ENCODE measurements at regions not wholly inside any gene's neighbourhood (a gene's known extent, or its start where the extent isn't known, plus 50 kb on each side); places are given as distances from the start of the nearest gene placed in this dataset.

DNA sequence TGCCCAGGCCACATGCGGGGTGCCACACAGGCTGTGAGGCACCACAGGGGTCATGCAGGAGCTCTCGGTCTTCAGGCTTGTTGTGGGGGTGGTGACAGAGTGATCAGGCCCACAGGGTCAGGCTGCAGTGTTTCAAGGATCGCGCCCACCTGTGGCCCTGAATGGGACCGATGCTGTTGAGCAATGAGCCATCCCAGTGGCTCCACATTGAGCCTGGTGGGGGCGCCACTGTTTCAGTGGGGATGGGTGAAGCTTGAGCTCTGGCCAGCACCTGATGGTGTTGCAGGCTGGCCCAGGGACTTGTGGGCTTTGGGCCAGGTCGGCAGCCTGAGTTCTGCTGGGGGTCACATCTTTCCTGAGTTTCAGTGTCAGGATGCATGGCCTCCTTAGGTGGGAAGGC is 230.1 kb downstream of the UBE3A start:
- Histone ChIP-seq H3K4me1 (ENCODE audit: low read length) (no peaks in the 10 kb centered on the region), H3K9ac (ENCODE audit: low read length) (no peak overlapping the region), H3K27ac (ENCODE audit: low read length) (no peak overlapping the region), H3K27me3 (ENCODE audit: low read depth, low read length) (no peaks in the 10 kb centered on the region), H3K79me2 (ENCODE audit: low read length) (no peaks in the 10 kb centered on the region), H2AFZ (ENCODE audit: low read depth, low read length) (no peak overlapping the region), H3K36me3 (replicated peaks; ENCODE audit: low read depth, low read length) (no peaks in the 10 kb centered on the region), H3K9me3 (ENCODE audit: insufficient read depth, low read length) (no peaks in the 10 kb centered on the region), H3K4me3 (ENCODE audit: low read length) (no peak overlapping the region), H4K20me1 (ENCODE audit: insufficient read depth, low read length) (no peaks in the 10 kb centered on the region), H3K4me2 (ENCODE audit: low read length) (no peak overlapping the region)
- TF ChIP-seq, protein P1, sequence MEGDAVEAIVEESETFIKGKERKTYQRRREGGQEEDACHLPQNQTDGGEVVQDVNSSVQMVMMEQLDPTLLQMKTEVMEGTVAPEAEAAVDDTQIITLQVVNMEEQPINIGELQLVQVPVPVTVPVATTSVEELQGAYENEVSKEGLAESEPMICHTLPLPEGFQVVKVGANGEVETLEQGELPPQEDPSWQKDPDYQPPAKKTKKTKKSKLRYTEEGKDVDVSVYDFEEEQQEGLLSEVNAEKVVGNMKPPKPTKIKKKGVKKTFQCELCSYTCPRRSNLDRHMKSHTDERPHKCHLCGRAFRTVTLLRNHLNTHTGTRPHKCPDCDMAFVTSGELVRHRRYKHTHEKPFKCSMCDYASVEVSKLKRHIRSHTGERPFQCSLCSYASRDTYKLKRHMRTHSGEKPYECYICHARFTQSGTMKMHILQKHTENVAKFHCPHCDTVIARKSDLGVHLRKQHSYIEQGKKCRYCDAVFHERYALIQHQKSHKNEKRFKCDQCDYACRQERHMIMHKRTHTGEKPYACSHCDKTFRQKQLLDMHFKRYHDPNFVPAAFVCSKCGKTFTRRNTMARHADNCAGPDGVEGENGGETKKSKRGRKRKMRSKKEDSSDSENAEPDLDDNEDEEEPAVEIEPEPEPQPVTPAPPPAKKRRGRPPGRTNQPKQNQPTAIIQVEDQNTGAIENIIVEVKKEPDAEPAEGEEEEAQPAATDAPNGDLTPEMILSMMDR (IDR thresholded peaks at IDR 0.05; ENCODE audit: low read depth, low read length): no peak
- no peak for TF ChIP-seq EZH2phosphoT487 (IDR thresholded peaks at IDR 0.05; ENCODE audit: low read depth)

DNA sequence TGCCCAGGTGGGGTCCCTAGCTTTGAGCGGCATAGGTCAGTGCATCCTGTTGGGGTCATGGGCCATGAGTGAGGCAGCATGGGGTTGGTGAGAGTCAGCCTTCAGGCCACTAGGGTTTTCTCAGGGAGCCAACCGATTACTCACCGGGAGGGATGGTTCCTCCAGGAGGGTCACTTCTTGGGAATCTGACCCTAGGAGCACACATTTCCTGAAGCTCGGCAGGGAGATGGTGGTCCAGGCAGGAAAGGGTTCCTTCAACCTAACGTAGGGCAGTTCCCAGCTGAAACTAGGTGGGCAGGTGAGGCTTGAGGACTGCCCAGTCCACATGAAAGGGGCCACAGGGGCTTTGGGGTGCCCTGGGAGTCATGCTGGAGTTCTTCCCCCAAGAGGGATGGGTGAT is 218.0 kb downstream of the UBE3A start:
- no peaks in the 10 kb centered on the region for H3K4me1 ChIP-seq (ENCODE audit: low read length)
- no peaks in the 10 kb centered on the region for H3K9me3 ChIP-seq (ENCODE audit: insufficient read depth, low read length)
- TF ChIP-seq EZH2phosphoT487 (IDR thresholded peaks at IDR 0.05; ENCODE audit: low read depth): no peak

DNA sequence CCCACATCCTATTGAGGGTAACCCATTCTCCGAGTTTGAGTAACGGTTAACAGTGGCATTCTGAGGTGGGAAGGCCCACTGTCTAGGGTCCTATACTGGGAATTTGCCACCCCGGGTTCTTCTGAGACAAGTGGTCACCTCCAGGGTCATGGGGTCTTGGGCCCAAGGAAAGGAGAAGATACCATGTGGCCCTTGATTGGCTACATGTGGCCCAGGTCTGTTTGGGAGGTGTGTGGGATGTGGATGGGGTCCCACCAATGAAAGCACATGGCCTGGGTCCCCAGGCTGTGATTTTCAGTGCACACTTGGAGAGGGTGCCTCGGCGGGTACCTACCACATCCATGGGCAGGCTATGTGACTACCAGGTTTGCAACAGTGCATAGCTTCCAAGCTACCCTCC is 214.4 kb downstream of the UBE3A start:
- no peaks in the 10 kb centered on the region for H3K9me3 ChIP-seq (ENCODE audit: insufficient read depth, low read length)
- H3K4me1 ChIP-seq (ENCODE audit: low read length): no peaks in the 10 kb centered on the region
- H3K4me3 ChIP-seq (ENCODE audit: low read length): no peak overlapping the region
- H3K4me2 ChIP-seq (ENCODE audit: low read length): no peak overlapping the region
- no peaks in the 10 kb centered on the region for H3K79me2 ChIP-seq (ENCODE audit: low read length)
- no peaks in the 10 kb centered on the region for H3K27me3 ChIP-seq (ENCODE audit: low read depth, low read length)
- no peaks in the 10 kb centered on the region for H4K20me1 ChIP-seq (ENCODE audit: insufficient read depth, low read length)
- no peak overlapping the region for H3K9ac ChIP-seq (ENCODE audit: low read length)
- no peak overlapping the region for H3K27ac ChIP-seq (ENCODE audit: low read length)
- H3K36me3 ChIP-seq (replicated peaks; ENCODE audit: low read depth, low read length): no peaks in the 10 kb centered on the region
- TF ChIP-seq, protein P1 (IDR thresholded peaks at IDR 0.05; ENCODE audit: low read depth, low read length): no peak
- no peak for TF ChIP-seq EZH2phosphoT487 (IDR thresholded peaks at IDR 0.05; ENCODE audit: low read depth)
- H2AFZ ChIP-seq (ENCODE audit: low read depth, low read length): no peak overlapping the region

More for the DNA sequence above, 218.0 kb downstream of the UBE3A start:
- Histone ChIP-seq H3K27ac (ENCODE audit: low read length) (no peak overlapping the region), H3K79me2 (ENCODE audit: low read length) (no peaks in the 10 kb centered on the region), H3K27me3 (ENCODE audit: low read depth, low read length) (no peaks in the 10 kb centered on the region), H3K4me2 (ENCODE audit: low read length) (no peak overlapping the region), H4K20me1 (ENCODE audit: insufficient read depth, low read length) (no peaks in the 10 kb centered on the region), H3K4me3 (ENCODE audit: low read length) (no peak overlapping the region), H3K9ac (ENCODE audit: low read length) (no peak overlapping the region), H3K36me3 (replicated peaks; ENCODE audit: low read depth, low read length) (no peaks in the 10 kb centered on the region), H2AFZ (ENCODE audit: low read depth, low read length) (no peak overlapping the region)

DNA sequence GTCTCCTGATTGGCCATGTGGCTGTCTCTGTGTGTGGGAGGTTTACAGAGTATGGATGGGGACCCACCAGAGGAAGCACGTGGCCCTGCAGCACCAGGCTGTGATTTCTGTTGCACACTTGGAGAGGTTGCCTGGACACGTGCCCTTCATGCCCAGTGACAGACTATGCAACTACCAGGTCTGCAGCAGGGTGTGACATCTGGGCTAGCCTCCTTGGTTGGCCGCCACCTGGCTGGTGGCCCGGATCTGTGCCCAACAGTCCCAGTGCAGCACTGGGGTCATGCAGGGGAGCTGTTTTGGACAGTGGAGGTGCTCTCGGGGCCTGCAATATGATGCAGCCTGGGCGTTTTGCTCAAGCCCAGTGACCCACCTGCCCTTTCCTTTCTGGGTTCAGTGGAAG is 212.5 kb downstream of the UBE3A start:
- Histone ChIP-seq H4K20me1 (ENCODE audit: insufficient read depth, low read length) (no peaks in the 10 kb centered on the region), H3K4me2 (ENCODE audit: low read length) (no peak overlapping the region), H3K79me2 (ENCODE audit: low read length) (no peaks in the 10 kb centered on the region), H2AFZ (ENCODE audit: low read depth, low read length) (no peak overlapping the region), H3K4me3 (ENCODE audit: low read length) (no peak overlapping the region), H3K9ac (ENCODE audit: low read length) (no peak overlapping the region), H3K27me3 (ENCODE audit: low read depth, low read length) (no peaks in the 10 kb centered on the region), H3K4me1 (ENCODE audit: low read length) (no peaks in the 10 kb centered on the region), H3K27ac (ENCODE audit: low read length) (no peak overlapping the region), H3K36me3 (replicated peaks; ENCODE audit: low read depth, low read length) (no peaks in the 10 kb centered on the region), H3K9me3 (ENCODE audit: insufficient read depth, low read length) (no peaks in the 10 kb centered on the region)
- TF ChIP-seq, protein P1 (IDR thresholded peaks at IDR 0.05; ENCODE audit: low read depth, low read length): no peak
- no peak for TF ChIP-seq EZH2phosphoT487 (IDR thresholded peaks at IDR 0.05; ENCODE audit: low read depth)

DNA sequence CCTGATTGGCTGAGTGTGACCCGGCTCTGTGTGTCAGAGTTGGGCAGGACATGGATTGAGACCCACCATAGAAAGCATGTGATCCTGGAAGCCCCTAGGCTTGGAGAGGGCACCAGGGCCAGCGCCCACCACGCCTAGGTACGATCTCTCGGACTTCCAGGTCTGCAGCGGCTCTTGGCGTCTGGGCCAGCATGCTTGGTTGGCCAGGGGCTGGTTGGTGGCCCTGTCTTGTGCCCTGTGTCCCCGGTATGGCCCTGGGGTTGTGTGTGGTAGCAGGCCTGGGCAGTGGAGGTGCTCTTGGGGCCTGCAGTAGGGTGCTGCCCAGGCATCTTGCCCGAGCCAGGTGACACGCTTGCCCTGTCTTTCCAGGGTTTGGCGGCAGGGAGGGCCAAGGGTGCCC is 210.6 kb downstream of the UBE3A start:
- no peaks in the 10 kb centered on the region for H3K27me3 ChIP-seq (ENCODE audit: low read depth, low read length)
- TF ChIP-seq, protein P1 (IDR thresholded peaks at IDR 0.05; ENCODE audit: low read depth, low read length): no peak
- no peak for TF ChIP-seq EZH2phosphoT487 (IDR thresholded peaks at IDR 0.05; ENCODE audit: low read depth)
- no peak overlapping the region for H3K4me3 ChIP-seq (ENCODE audit: low read length)
- H3K4me1 ChIP-seq (ENCODE audit: low read length): no peaks in the 10 kb centered on the region
- H3K27ac ChIP-seq (ENCODE audit: low read length): no peak overlapping the region
- no peak overlapping the region for H2AFZ ChIP-seq (ENCODE audit: low read depth, low read length)
- H3K9ac ChIP-seq (ENCODE audit: low read length): no peak overlapping the region
- H3K79me2 ChIP-seq (ENCODE audit: low read length): no peaks in the 10 kb centered on the region
- H3K9me3 ChIP-seq (ENCODE audit: insufficient read depth, low read length): no peaks in the 10 kb centered on the region
- no peaks in the 10 kb centered on the region for H3K36me3 ChIP-seq (replicated peaks; ENCODE audit: low read depth, low read length)
- H3K4me2 ChIP-seq (ENCODE audit: low read length): no peak overlapping the region
- H4K20me1 ChIP-seq (ENCODE audit: insufficient read depth, low read length): no peaks in the 10 kb centered on the region

Measured in OCI-LY3 (cell line).